IMR-90 (cell line): ENCODE measurements at regions not wholly inside any gene's neighbourhood (a gene's known extent, or its start where the extent isn't known, plus 50 kb on each side); places are given as distances from the start of the nearest gene placed in this dataset.

ENCODE experiments used
- ATAC-seq: fragments of 200-7000 bp; cut with Tn5 transposase; 2 replicates; pipeline ENCODE4 v1.9.1; 2020; ENCODE audit warnings: low read depth, mild to moderate bottlenecking, moderate library complexity
- BruUV-seq: library from RNA; stranded (reverse); fragments of 400-500 nt; replicated peaks from 2 replicates; lab custom pipeline; 2021; lab: Mats Ljungman, UMichigan
- CTCF ChIA-PET: fragments of 300-600 bp; formaldehyde crosslinking; extraction: SDS; loops from one replicate; lab custom pipeline; 2021; ENCODE audit warnings: antibody characterized with exemption; lab: Yijun Ruan, JAX
- POLR2A ChIA-PET: fragments of 300-600 bp; sonication (Branson Sonifier 250); formaldehyde crosslinking; loops from one replicate; lab custom pipeline; 2022; ENCODE audit warnings: antibody characterized with exemption; ENCODE audit not compliant: unreplicated experiment; lab: Charles Lee
- DNase-seq: peaks from one replicate; pipeline ENCODE4 v3.0.0; 2013
- H2AFZ ChIP-seq: replicated peaks from 2 replicates; pipeline ENCODE3; 2013; ENCODE audit warnings: low read length, mild to moderate bottlenecking; ENCODE audit not compliant: poor library complexity
- H2AK5ac ChIP-seq: 2 replicates; pipeline ENCODE4 v1.6.1; 2013; ENCODE audit warnings: low read depth, low read length, inconsistent platforms
- H2AK9ac ChIP-seq: replicated peaks from 2 replicates; pipeline ENCODE3; 2013; ENCODE audit warnings: mild to moderate bottlenecking, low read depth, low read length, moderate library complexity; ENCODE audit not compliant: poor library complexity
- H2BK120ac ChIP-seq: 2 replicates; pipeline ENCODE4 v1.6.1; 2013; ENCODE audit warnings: low read depth, low read length, inconsistent platforms
- H2BK15ac ChIP-seq: 3 replicates; pipeline ENCODE4 v1.6.1; 2013; ENCODE audit warnings: low read depth, low read length, inconsistent platforms
- H2BK20ac ChIP-seq: 2 replicates; pipeline ENCODE4 v1.6.1; 2013; ENCODE audit warnings: low read depth, mild to moderate bottlenecking, inconsistent platforms, low read length, moderate library complexity
- H2BK5ac ChIP-seq: 2 replicates; pipeline ENCODE4 v1.6.1; 2013; ENCODE audit warnings: mild to moderate bottlenecking, low read depth, low read length, inconsistent platforms; ENCODE audit not compliant: poor library complexity, severe bottlenecking
- H3K14ac ChIP-seq: replicated peaks from 2 replicates; pipeline ENCODE4 v1.6.1; 2013; ENCODE audit warnings: low read depth, low read length, inconsistent platforms
- H3K18ac ChIP-seq: 2 replicates; pipeline ENCODE4 v1.6.1; 2013; ENCODE audit warnings: low read depth, low read length, control low read depth
- H3K23ac ChIP-seq: 2 replicates; pipeline ENCODE4 v1.6.1; 2013; ENCODE audit warnings: low read depth, low read length, inconsistent platforms
- H3K27ac ChIP-seq: 2 replicates; pipeline ENCODE4 v1.5.1; 2013; ENCODE audit warnings: mild to moderate bottlenecking, control low read depth, low read length; ENCODE audit not compliant: insufficient read depth
- H3K27me3 ChIP-seq: 2 replicates; pipeline ENCODE4 v1.6.1; 2013; ENCODE audit warnings: low read length; ENCODE audit not compliant: control insufficient read depth, insufficient read depth
- H3K36me3 ChIP-seq: 2 replicates; pipeline ENCODE4 v1.6.1; 2013; ENCODE audit warnings: low read length, mixed read lengths; ENCODE audit not compliant: control insufficient read depth, insufficient read depth
- H3K4ac ChIP-seq: 2 replicates; pipeline ENCODE4 v1.6.1; 2013; ENCODE audit warnings: low read depth, low read length, inconsistent platforms
- H3K4me1 ChIP-seq: 2 replicates; pipeline ENCODE4 v1.6.1; 2013; ENCODE audit warnings: low read length, mixed read lengths; ENCODE audit not compliant: control insufficient read depth, insufficient read depth
- H3K4me2 ChIP-seq: 2 replicates; pipeline ENCODE4 v1.6.1; 2013; ENCODE audit warnings: low read depth, mild to moderate bottlenecking, control low read depth, low read length, moderate library complexity
- H3K4me3 ChIP-seq: 2 replicates; pipeline ENCODE4 v1.5.1; 2013; ENCODE audit warnings: low read depth, mild to moderate bottlenecking, control low read depth, low read length, moderate library complexity; ENCODE audit not compliant: insufficient read depth
- H3K56ac ChIP-seq: 2 replicates; pipeline ENCODE4 v1.6.1; 2013; ENCODE audit warnings: low read length, inconsistent platforms; ENCODE audit not compliant: insufficient read depth; ENCODE audit errors: extremely low read depth
- H3K79me1 ChIP-seq, 2 experiments: 2 replicates each; pipeline ENCODE4 v1.6.1; 2013; ENCODE audit warnings: low read length in 2 of 2, inconsistent platforms in 1 of 2, low read depth in 1 of 2
- H3K9ac ChIP-seq: 2 replicates; pipeline ENCODE4 v1.6.1; 2013; ENCODE audit warnings: low read depth, low read length, control low read depth
- H3K9me1 ChIP-seq: 2 replicates; pipeline ENCODE4 v1.6.1; 2013; ENCODE audit warnings: low read length, inconsistent platforms; ENCODE audit not compliant: insufficient read depth
- H3K9me3 ChIP-seq: 2 replicates; pipeline ENCODE4 v1.6.1; 2013; ENCODE audit warnings: low read length; ENCODE audit not compliant: control insufficient read depth, insufficient read depth
- H4K20me1 ChIP-seq: 2 replicates; pipeline ENCODE4 v1.6.1; 2013; ENCODE audit warnings: low read length, inconsistent platforms; ENCODE audit not compliant: insufficient read depth
- H4K5ac ChIP-seq: 2 replicates; pipeline ENCODE4 v1.6.1; 2013; ENCODE audit warnings: mild to moderate bottlenecking, low read depth, low read length, control low read depth
- H4K8ac ChIP-seq, 2 experiments: 2 replicates each; pipeline ENCODE4 v1.6.1; 2013; ENCODE audit warnings: low read depth in 2 of 2, low read length in 2 of 2, control low read depth in 1 of 2, inconsistent platforms in 1 of 2
- H4K91ac ChIP-seq: 2 replicates; pipeline ENCODE4 v1.6.1; 2013; ENCODE audit warnings: low read depth, low read length, inconsistent platforms; ENCODE audit not compliant: insufficient read depth
- MAFK ChIP-seq: IDR thresholded peaks from 2 replicates; pipeline ENCODE4 v1.6.1; 2012; ENCODE audit warnings: low read depth, low read length, improper control_type of control experiment
- MXI1 ChIP-seq: IDR thresholded peaks from 2 replicates; pipeline ENCODE4 v1.6.1; 2012; ENCODE audit warnings: low read depth, mild to moderate bottlenecking, low read length, moderate library complexity, borderline replicate concordance
- NFE2L2 ChIP-seq: fragments of 150-350 bp; IDR thresholded peaks from 2 replicates; pipeline ENCODE4 v1.6.1; 2016; ENCODE audit warnings: low read depth, mild to moderate bottlenecking, low read length
- POLR2A ChIP-seq: IDR thresholded peaks from 2 replicates; pipeline ENCODE4 v1.6.1; 2012; ENCODE audit warnings: mild to moderate bottlenecking, low read depth, low read length
- RAD21 ChIP-seq: IDR thresholded peaks from 2 replicates; pipeline ENCODE4 v1.6.1; 2012; ENCODE audit warnings: low read length, improper control_type of control experiment
- SMC3 ChIP-seq: fragments of 150-350 bp; IDR thresholded peaks from 2 replicates; pipeline ENCODE4 v1.6.1; 2016; ENCODE audit warnings: low read depth, mild to moderate bottlenecking, antibody characterized with exemption, low read length, moderate library complexity
- WGBS, 2 experiments: methylation state at CpG; one replicate each; pipeline versions ENCODE4 v1.1.5 to v1.1.7; 2013; ENCODE audit warnings: missing lambda C conversion rate in 2 of 2; ENCODE audit not compliant: insufficient read length in 1 of 2; ENCODE audit errors: extremely low coverage in 2 of 2; 5-methylcytosine and 5-hydroxymethylcytosine counted together
- dilution Hi-C: fragments of 300-500 bp; cut with HindIII; formaldehyde crosslinking; loops from one replicate; pipeline ENCODE4 v1.14.3; 2018; ENCODE audit warnings: low sequenced_read_pairs; ENCODE audit not compliant: unreplicated experiment
- in situ Hi-C: fragments of 300-500 bp; cut with MboI; formaldehyde crosslinking; loops from 3 replicates; pipeline ENCODE4 v1.14.3; 2019; ENCODE audit warnings: low sequenced_read_pairs, inconsistent platforms, mixed read lengths
- intact Hi-C: fragments of 100-400 bp; cut with micrococcal nuclease; formaldehyde crosslinking; loops from 2 replicates; pipeline ENCODE4 v1.10.0; 2022
- TF ChIP-seq, protein P1 (sequence below): fragments of 150-350 bp; IDR thresholded peaks from 2 replicates; pipeline ENCODE4 v1.6.1; 2017; ENCODE audit warnings: mild to moderate bottlenecking, antibody characterized with exemption, low read length, low read depth

DNA sequence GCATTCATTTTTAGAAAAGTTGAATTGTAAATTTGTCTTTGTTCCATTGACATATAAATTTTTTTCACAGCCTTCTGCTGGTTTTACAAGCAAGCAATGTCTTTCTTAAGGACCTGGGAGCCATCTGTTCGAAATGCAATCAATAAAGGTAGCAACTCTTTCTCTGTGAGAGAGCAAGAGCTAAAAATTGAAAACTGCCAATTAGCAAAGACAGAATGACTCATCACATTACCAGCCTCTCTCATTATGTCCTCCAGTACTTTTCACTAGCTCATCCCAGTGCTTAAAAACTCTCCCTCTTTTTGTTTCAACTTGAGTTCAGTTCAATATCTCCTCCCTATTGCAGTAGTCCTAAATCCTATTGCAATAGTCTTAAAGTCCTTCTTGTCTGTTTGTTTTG, 760.7 kb upstream of the SLITRK6 start:
- Histone ChIP-seq H3K4ac (no peak overlapping the region), H3K4me3 (no peak overlapping the region), H3K9me1 (no peaks in the 10 kb centered on the region), H3K14ac (no peak overlapping the region), H4K91ac (no peak overlapping the region), H3K27ac (no peak overlapping the region), H2AFZ (no peak overlapping the region), H4K20me1 (no peaks in the 10 kb centered on the region), H2BK20ac (no peak overlapping the region), H3K27me3 (no peaks in the 10 kb centered on the region), H2BK5ac (no peak overlapping the region), H3K23ac (no peak overlapping the region), H2BK15ac (no peak overlapping the region), H4K8ac (no peak overlapping the region), H3K9me3 (no peaks in the 10 kb centered on the region), H2AK9ac (no peak overlapping the region), H3K4me2 (no peak overlapping the region), H3K18ac (no peak overlapping the region), H3K56ac (no peak overlapping the region), H2BK120ac (no peak overlapping the region), H3K9ac (no peak overlapping the region), H3K79me1 (no peaks in the 10 kb centered on the region), H3K36me3 (no peaks in the 10 kb centered on the region), H4K5ac (no peak overlapping the region), H3K4me1 (no peaks in the 10 kb centered on the region), H2AK5ac (no peak overlapping the region)
- TF ChIP-seq NFE2L2 (peak; percentile 68), POLR2A (no peak), RAD21 (no peak), MAFK (no peak), SMC3 (no peak), MXI1 (no peak)
- TF ChIP-seq, protein P1, sequence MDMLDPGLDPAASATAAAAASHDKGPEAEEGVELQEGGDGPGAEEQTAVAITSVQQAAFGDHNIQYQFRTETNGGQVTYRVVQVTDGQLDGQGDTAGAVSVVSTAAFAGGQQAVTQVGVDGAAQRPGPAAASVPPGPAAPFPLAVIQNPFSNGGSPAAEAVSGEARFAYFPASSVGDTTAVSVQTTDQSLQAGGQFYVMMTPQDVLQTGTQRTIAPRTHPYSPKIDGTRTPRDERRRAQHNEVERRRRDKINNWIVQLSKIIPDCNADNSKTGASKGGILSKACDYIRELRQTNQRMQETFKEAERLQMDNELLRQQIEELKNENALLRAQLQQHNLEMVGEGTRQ: no peak
- in situ Hi-C loops: no loop called here
- no TSS peak for BruUV-seq
- WGBS, 2 experiments: no CpG with 5 or more reads among the region's 1 CpG
- no peak for ATAC-seq
- dilution Hi-C loops: no loop called here
- CTCF ChIA-PET: no interaction called here
- POLR2A ChIA-PET: no interaction called here
- intact Hi-C loops: no loop called here
- DNase-seq: no peak
